Smooth muscle cell (in vitro differentiated cells): ENCODE measurements at regions not wholly inside any gene's neighbourhood (a gene's known extent, or its start where the extent isn't known, plus 50 kb on each side); places are given as distances from the start of the nearest gene placed in this dataset.

Experiments used
- DNase-seq: peaks from one replicate; lab custom pipeline; 2025; ENCODE audit not compliant: unreplicated experiment; lab: John Stamatoyannopoulos, UW
- H2AFZ ChIP-seq: fragments of 200-600 bp; sonication (generic); 2 replicates; pipeline ENCODE4 v1.6.0; 2016; ENCODE audit warnings: antibody characterized with exemption, low read depth, mild to moderate bottlenecking
- H3F3A ChIP-seq: fragments of 200-600 bp; sonication (generic); 2 replicates; pipeline ENCODE4 v1.6.0; 2017; ENCODE audit warnings: antibody characterized with exemption, low read depth
- H3K27ac ChIP-seq: fragments of 200-600 bp; sonication (generic); 2 replicates; pipeline ENCODE4 v1.5.1; 2016; ENCODE audit warnings: low read depth, mild to moderate bottlenecking
- H3K27me3 ChIP-seq: fragments of 200-600 bp; sonication (generic); 2 replicates; pipeline ENCODE4 v1.6.1; 2016; ENCODE audit warnings: low read depth, mild to moderate bottlenecking
- H3K36me3 ChIP-seq: fragments of 200-600 bp; sonication (generic); 2 replicates; pipeline ENCODE4 v1.5.1; 2016; ENCODE audit warnings: low read depth
- H3K4me1 ChIP-seq: fragments of 200-600 bp; sonication (generic); 2 replicates; pipeline ENCODE4 v1.5.1; 2016; ENCODE audit warnings: low read depth
- H3K4me2 ChIP-seq: fragments of 200-600 bp; sonication (generic); 2 replicates; pipeline ENCODE4 v1.6.0; 2016; ENCODE audit warnings: mild to moderate bottlenecking
- H3K4me3 ChIP-seq: fragments of 200-600 bp; sonication (generic); 2 replicates; pipeline ENCODE4 v1.5.1; 2016; ENCODE audit warnings: mild to moderate bottlenecking
- H3K79me2 ChIP-seq: fragments of 200-600 bp; sonication (generic); 2 replicates; pipeline ENCODE4 v1.6.0; 2016; ENCODE audit warnings: low read depth, mild to moderate bottlenecking
- H3K9ac ChIP-seq: fragments of 200-600 bp; sonication (generic); 2 replicates; pipeline ENCODE4 v1.6.0; 2016; ENCODE audit warnings: low read depth
- H3K9me3 ChIP-seq: fragments of 200-600 bp; sonication (generic); replicated peaks from 2 replicates; pipeline ENCODE4 v1.5.1; 2016; ENCODE audit warnings: low read depth
- H4K20me1 ChIP-seq: fragments of 200-600 bp; sonication (generic); 2 replicates; pipeline ENCODE4 v1.6.0; 2016; ENCODE audit warnings: low read depth
- WGBS: methylation state at CpG from one replicate; pipeline ENCODE4 v1.1.7; 2016; ENCODE audit warnings: low lambda C conversion rate; 5-methylcytosine and 5-hydroxymethylcytosine counted together
- TF ChIP-seq, protein P1 (sequence below): fragments of 200-600 bp; sonication (generic); IDR thresholded peaks from 2 replicates; pipeline ENCODE4 v1.5.1; 2017; ENCODE audit warnings: borderline replicate concordance, mild to moderate bottlenecking, antibody characterized with exemption; ENCODE audit not compliant: insufficient read depth, poor library complexity, severe bottlenecking

DNA sequence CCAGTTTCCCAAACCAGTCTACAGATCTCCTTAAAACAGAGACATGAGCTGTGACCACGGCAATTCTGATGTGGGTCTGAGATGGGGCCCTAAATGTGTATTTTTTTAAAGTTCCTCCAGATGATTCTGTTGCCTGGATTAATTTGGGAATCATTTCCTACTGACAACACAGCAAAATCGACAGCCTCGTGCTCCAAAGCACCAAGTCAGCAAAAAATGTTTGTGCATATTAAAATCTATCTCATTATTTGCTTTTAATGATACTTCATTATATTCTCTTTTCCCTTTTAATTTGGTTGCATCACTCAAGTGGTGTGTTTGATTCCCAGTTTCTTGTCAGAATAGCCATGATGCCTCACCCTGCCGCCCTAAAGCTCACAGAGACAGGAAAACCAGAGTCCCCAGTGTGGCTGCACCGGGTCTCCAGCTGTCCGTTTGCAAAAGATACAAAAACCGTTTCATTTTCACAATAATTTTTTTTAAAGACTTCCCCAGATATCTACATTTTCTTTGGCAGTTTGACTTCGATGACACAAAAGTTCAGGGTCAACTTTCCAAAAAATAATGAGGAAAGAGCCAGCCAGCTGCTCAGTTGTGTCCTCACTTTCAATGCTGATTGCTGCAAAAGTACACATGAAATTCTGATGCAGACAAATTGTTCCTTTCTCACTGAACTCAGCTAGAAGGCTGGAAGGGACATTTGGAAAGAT, 443.2 kb upstream of the ID2 start:
- Histone ChIP-seq H3K4me1 (peaks cover 9% of the 10 kb centered on the region), H2AFZ (no peak overlapping the region), H3K79me2 (no peaks in the 10 kb centered on the region), H3K9ac (no peak overlapping the region), H3K27me3 (no peaks in the 10 kb centered on the region), H3K4me2 (no peak overlapping the region), H3K27ac (no peak overlapping the region), H3F3A (no peaks in the 10 kb centered on the region), H3K9me3 (no peaks in the 10 kb centered on the region), H3K36me3 (no peaks in the 10 kb centered on the region), H4K20me1 (no peaks in the 10 kb centered on the region), H3K4me3 (no peak overlapping the region)
- DNase-seq, result no peak
- WGBS, result 89% methylated on average over 8 of the region's 8 CpGs
- TF ChIP-seq, protein P1, sequence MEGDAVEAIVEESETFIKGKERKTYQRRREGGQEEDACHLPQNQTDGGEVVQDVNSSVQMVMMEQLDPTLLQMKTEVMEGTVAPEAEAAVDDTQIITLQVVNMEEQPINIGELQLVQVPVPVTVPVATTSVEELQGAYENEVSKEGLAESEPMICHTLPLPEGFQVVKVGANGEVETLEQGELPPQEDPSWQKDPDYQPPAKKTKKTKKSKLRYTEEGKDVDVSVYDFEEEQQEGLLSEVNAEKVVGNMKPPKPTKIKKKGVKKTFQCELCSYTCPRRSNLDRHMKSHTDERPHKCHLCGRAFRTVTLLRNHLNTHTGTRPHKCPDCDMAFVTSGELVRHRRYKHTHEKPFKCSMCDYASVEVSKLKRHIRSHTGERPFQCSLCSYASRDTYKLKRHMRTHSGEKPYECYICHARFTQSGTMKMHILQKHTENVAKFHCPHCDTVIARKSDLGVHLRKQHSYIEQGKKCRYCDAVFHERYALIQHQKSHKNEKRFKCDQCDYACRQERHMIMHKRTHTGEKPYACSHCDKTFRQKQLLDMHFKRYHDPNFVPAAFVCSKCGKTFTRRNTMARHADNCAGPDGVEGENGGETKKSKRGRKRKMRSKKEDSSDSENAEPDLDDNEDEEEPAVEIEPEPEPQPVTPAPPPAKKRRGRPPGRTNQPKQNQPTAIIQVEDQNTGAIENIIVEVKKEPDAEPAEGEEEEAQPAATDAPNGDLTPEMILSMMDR, result no peak

DNA sequence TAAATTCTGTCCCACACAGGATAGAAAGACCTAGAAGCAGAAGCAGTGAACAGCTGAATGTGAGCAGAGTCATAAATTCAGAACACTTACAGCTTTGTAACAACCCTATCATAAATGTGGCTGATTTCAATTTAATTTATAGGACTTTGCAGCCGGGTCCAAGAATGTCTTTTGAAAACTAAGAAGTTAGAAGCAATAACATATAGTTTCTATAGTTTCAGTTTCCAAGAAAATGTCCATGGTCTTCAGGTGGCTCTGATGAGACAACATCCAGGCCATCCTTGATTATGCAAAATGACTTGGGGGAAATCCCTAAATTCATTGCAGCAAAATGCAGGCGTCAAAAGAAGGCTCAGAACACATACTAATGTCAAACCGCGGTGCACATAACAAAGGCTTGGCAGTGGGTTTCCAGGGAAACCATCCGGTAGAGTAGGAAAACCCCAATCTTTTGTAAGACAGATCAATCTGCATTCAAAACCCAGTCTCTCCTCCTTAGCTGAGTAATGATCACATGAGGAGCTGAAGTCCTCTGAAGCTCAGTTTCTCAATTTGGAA, 442.2 kb upstream of the ID2 start:
- no peaks in the 10 kb centered on the region for H3K27me3 ChIP-seq
- H3K9ac ChIP-seq, result no peak overlapping the region
- H2AFZ ChIP-seq, result no peak overlapping the region
- H3F3A ChIP-seq, result no peaks in the 10 kb centered on the region
- H3K4me3 ChIP-seq, result no peak overlapping the region
- TF ChIP-seq, protein P1, result no peak
- H3K79me2 ChIP-seq, result no peaks in the 10 kb centered on the region
- H3K36me3 ChIP-seq, result no peaks in the 10 kb centered on the region
- H4K20me1 ChIP-seq, result no peaks in the 10 kb centered on the region
- no peak for DNase-seq
- H3K4me1 ChIP-seq, result peaks cover 9% of the 10 kb centered on the region
- H3K4me2 ChIP-seq, result no peak overlapping the region
- no peak overlapping the region for H3K27ac ChIP-seq
- WGBS, result 45% methylated on average over 5 of the region's 5 CpGs
- H3K9me3 ChIP-seq, result no peaks in the 10 kb centered on the region

DNA sequence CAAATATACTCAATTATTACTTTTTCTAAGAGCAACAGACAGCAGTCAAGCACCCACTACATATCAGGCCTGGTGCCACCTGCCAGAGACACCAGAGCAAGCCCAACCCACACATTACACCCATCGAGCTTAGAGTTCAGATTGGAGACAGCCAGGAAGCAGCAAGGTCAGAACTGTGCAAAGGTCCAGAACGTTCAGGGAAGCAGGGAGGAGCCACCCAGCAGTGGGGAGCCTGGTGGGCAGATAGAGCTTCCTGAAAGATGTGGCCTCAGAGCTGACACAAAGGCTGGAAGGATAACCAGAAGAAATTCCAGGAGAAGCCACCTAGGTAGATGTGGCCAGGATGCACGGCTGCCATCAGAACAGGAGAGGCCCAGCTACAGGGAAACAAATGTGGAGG, 440.5 kb upstream of the ID2 start:
- Histone ChIP-seq H2AFZ (no peak overlapping the region), H3K4me2 (no peak overlapping the region), H3K4me1 (peaks cover 9% of the 10 kb centered on the region), H3K27me3 (no peaks in the 10 kb centered on the region), H3K9me3 (no peaks in the 10 kb centered on the region), H3K27ac (no peak overlapping the region), H4K20me1 (no peaks in the 10 kb centered on the region), H3K79me2 (no peaks in the 10 kb centered on the region), H3K4me3 (no peak overlapping the region), H3F3A (no peaks in the 10 kb centered on the region), H3K9ac (no peak overlapping the region), H3K36me3 (no peaks in the 10 kb centered on the region)
- TF ChIP-seq, protein P1, result no peak
- no peak for DNase-seq
- 86% methylated on average over 3 of the region's 3 CpGs for WGBS

DNA sequence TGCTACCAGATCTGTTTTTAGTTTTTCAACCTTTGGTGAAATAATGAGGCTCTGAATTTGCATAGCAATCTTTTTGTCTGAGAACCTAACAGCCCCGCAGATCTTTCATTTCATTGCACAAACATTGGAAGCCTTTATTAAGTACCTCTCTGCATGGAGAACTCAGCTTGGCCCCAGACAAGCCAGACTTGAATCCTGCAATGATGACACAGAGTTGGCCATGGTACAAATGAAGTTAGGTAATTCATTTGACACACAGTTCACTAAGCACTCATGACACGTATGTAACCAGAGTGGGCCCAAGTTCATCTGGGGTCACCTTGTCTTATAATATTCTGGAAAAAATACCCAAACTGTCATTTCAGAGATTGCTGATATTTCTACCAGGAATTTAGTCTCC, 439.1 kb upstream of the ID2 start:
- Histone ChIP-seq H3K4me1 (peaks cover 9% of the 10 kb centered on the region), H3K4me2 (no peak overlapping the region), H3K27ac (no peak overlapping the region), H3K36me3 (no peaks in the 10 kb centered on the region), H3K9ac (no peak overlapping the region), H3K4me3 (no peak overlapping the region), H3K27me3 (no peaks in the 10 kb centered on the region), H2AFZ (no peak overlapping the region), H3K9me3 (no peaks in the 10 kb centered on the region), H4K20me1 (no peaks in the 10 kb centered on the region), H3K79me2 (no peaks in the 10 kb centered on the region), H3F3A (no peaks in the 10 kb centered on the region)
- TF ChIP-seq, protein P1, result no peak
- 97% methylated on average over 2 of the region's 2 CpGs for WGBS
- no peak for DNase-seq
